ENCODE measurements at regions not wholly inside any gene's neighbourhood (a gene's known extent, or its start where the extent isn't known, plus 50 kb on each side); places are given as distances from the start of the nearest gene placed in this dataset.
A peak's percentile ranks its signal among the peaks of the same experiment; 100 is the strongest.

GRCh38 chr2:145186303-145186702 lies 666.4 kb upstream of the ZEB2 start:
- Histone ChIP-seq H3K36me3 (ENCODE audit: insufficient read depth, low read length, poor library complexity, severe bottlenecking) (no peaks in the 10 kb centered on the region), H3K27ac (ENCODE audit: low read depth, low read length, poor library complexity, severe bottlenecking) (no peak overlapping the region), H3K27me3 (replicated peaks; ENCODE audit: insufficient read depth, low read depth, low read length, poor library complexity) (no peaks in the 10 kb centered on the region), H3K4me1 (ENCODE audit: insufficient read depth, low read length, poor library complexity, severe bottlenecking) (peaks cover 52% of the 10 kb centered on the region), H3K9me3 (ENCODE audit: low read depth, low read length, poor library complexity, severe bottlenecking) (no peaks in the 10 kb centered on the region), H3K4me3 (ENCODE audit: low read depth, low read length, poor library complexity, severe bottlenecking) (no peak overlapping the region)
- no TSS peak for BruUV-seq (replicated peaks)
- intact Hi-C loops (cut with micrococcal nuclease; ENCODE audit: unreplicated experiment), result no loop called here
- TF ChIP-seq CTCF (conservative IDR thresholded peaks at IDR 0.05; ENCODE audit: low read depth, low read length) (peak; percentile 35; the same call in 1 of the 2 replicates), EZH2 (IDR thresholded peaks at IDR 0.05; ENCODE audit: borderline replicate concordance, low read depth, low read length, poor library complexity, severe bottlenecking) (no peak)
- DNase-seq (ENCODE audit: low spot score), result peak; percentile 39
- ChIA-PET CTCF (no interaction called here), POLR2A (ENCODE audit: low non-redundant PET) (no interaction called here)

- DNase-seq (ENCODE audit: low spot score), result no peak
- intact Hi-C loops (cut with micrococcal nuclease; ENCODE audit: unreplicated experiment), result no loop called here
- Histone ChIP-seq H3K36me3 (ENCODE audit: insufficient read depth, low read length, poor library complexity, severe bottlenecking) (no peaks in the 10 kb centered on the region), H3K27ac (ENCODE audit: low read depth, low read length, poor library complexity, severe bottlenecking) (peak overlapping the region; percentile 44), H3K4me3 (ENCODE audit: low read depth, low read length, poor library complexity, severe bottlenecking) (no peak overlapping the region), H3K27me3 (replicated peaks; ENCODE audit: insufficient read depth, low read depth, low read length, poor library complexity) (no peaks in the 10 kb centered on the region), H3K4me1 (ENCODE audit: insufficient read depth, low read length, poor library complexity, severe bottlenecking) (peaks cover 51% of the 10 kb centered on the region), H3K9me3 (ENCODE audit: low read depth, low read length, poor library complexity, severe bottlenecking) (no peaks in the 10 kb centered on the region)
- CTCF ChIA-PET, result no interaction called here
- POLR2A ChIA-PET (ENCODE audit: low non-redundant PET), result no interaction called here
- TF ChIP-seq EZH2 (IDR thresholded peaks at IDR 0.05; ENCODE audit: borderline replicate concordance, low read depth, low read length, poor library complexity, severe bottlenecking) (no peak), CTCF (conservative IDR thresholded peaks at IDR 0.05; ENCODE audit: low read depth, low read length) (no peak)
- BruUV-seq (replicated peaks), result TSS peak; percentile 59
These were observed 665.8 kb upstream of the ZEB2 start for GRCh38 chr2:145185696-145186095.

- DNase-seq (ENCODE audit: low spot score), result peak; percentile 83
- no peak for TF ChIP-seq CTCF (conservative IDR thresholded peaks at IDR 0.05; ENCODE audit: low read depth, low read length)
- Histone ChIP-seq H3K36me3 (ENCODE audit: insufficient read depth, low read length, poor library complexity, severe bottlenecking) (no peaks in the 10 kb centered on the region), H3K9me3 (ENCODE audit: low read depth, low read length, poor library complexity, severe bottlenecking) (no peaks in the 10 kb centered on the region), H3K27me3 (replicated peaks; ENCODE audit: insufficient read depth, low read depth, low read length, poor library complexity) (no peaks in the 10 kb centered on the region), H3K27ac (ENCODE audit: low read depth, low read length, poor library complexity, severe bottlenecking) (peak overlapping the region; percentile 44), H3K4me1 (ENCODE audit: insufficient read depth, low read length, poor library complexity, severe bottlenecking) (peaks cover 44% of the 10 kb centered on the region), H3K4me3 (ENCODE audit: low read depth, low read length, poor library complexity, severe bottlenecking) (no peak overlapping the region)
- ChIA-PET POLR2A (ENCODE audit: low non-redundant PET) (no interaction called here), CTCF (no interaction called here)
- BruUV-seq (replicated peaks), result no TSS peak
- intact Hi-C loops (cut with micrococcal nuclease; ENCODE audit: unreplicated experiment), result no loop called here
These were observed 665.1 kb upstream of the ZEB2 start for GRCh38 chr2:145184741-145185651.
